Mesothelial cell of epicardium (in vitro differentiated cells): ENCODE measurements at regions not wholly inside any gene's neighbourhood (a gene's known extent, or its start where the extent isn't known, plus 50 kb on each side); places are given as distances from the start of the nearest gene placed in this dataset.
"Not testable (repeated sequence)": the region's sequence is repeated elsewhere in the genome, so short reads cannot be mapped to it uniquely, and the experiment has no call there.

Source experiments
- DNase-seq, 2 experiments: peaks; one replicate each; pipeline ENCODE4 v3.0.0; 2021; ENCODE audit warnings: low spot score in 2 of 2; ENCODE audit not compliant: unreplicated experiment in 2 of 2
- H3K27ac Mint-ChIP-seq: 2 replicates; pipeline ENCODE4 v1.8.0; 2021; ENCODE audit warnings: mixed read lengths
- H3K27me3 Mint-ChIP-seq: 2 replicates; pipeline ENCODE4 v1.8.0; 2021; ENCODE audit warnings: low read depth, mixed read lengths
- H3K36me3 Mint-ChIP-seq: 2 replicates; pipeline ENCODE4 v1.8.0; 2021; ENCODE audit warnings: mixed read lengths
- H3K4me1 Mint-ChIP-seq: 2 replicates; pipeline ENCODE4 v1.8.0; 2021; ENCODE audit warnings: mixed read lengths
- H3K4me3 Mint-ChIP-seq: 2 replicates; pipeline ENCODE4 v1.8.0; 2021; ENCODE audit warnings: mild to moderate bottlenecking, moderate library complexity, mixed read lengths
- H3K9me3 Mint-ChIP-seq: 2 replicates; pipeline ENCODE4 v1.8.0; 2021; ENCODE audit warnings: mixed read lengths
- TF ChIP-seq, protein P1 (sequence below): fragments of 200-600 bp; sonication (generic); IDR thresholded peaks from one replicate; pipeline ENCODE4 v1.5.0; 2021; ENCODE audit warnings: antibody characterized with exemption; ENCODE audit not compliant: unreplicated experiment

DNA sequence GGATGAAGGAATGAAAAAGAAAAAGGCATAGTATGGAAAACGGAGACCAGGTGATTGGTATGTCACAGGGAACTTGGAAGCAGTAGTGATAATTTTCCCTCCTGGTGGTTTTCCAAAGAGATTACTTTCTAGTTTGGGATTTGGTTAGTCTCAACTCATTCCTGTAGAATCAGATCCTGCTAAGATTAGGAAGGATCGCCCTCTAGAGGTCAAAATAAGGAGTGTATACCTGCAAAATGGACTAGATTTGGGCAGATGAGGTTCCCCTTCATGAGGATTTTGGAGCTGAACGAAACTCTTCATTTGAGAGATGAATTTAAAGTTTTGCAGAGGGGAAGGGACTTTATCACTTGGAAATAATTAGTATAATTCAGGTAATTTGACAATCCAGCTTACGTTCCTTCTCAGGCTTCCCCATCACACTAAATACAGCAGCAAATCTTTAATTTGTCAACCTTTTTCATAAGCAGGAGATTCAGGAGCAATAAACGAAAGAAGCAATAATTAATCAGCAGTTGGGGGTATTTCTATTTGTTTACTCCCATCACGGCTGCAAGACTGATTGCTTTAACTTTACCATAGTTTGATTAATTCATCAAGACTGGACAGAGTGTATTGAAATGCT is 65.2 kb downstream of the CCDC195 start:
- no peak overlapping the region for H3K27ac Mint-ChIP-seq
- H3K4me1 Mint-ChIP-seq = peaks cover 5% of the 10 kb centered on the region
- DNase-seq = no peak
- no peak overlapping the region for H3K4me3 Mint-ChIP-seq
- TF ChIP-seq, protein P1, sequence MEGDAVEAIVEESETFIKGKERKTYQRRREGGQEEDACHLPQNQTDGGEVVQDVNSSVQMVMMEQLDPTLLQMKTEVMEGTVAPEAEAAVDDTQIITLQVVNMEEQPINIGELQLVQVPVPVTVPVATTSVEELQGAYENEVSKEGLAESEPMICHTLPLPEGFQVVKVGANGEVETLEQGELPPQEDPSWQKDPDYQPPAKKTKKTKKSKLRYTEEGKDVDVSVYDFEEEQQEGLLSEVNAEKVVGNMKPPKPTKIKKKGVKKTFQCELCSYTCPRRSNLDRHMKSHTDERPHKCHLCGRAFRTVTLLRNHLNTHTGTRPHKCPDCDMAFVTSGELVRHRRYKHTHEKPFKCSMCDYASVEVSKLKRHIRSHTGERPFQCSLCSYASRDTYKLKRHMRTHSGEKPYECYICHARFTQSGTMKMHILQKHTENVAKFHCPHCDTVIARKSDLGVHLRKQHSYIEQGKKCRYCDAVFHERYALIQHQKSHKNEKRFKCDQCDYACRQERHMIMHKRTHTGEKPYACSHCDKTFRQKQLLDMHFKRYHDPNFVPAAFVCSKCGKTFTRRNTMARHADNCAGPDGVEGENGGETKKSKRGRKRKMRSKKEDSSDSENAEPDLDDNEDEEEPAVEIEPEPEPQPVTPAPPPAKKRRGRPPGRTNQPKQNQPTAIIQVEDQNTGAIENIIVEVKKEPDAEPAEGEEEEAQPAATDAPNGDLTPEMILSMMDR = peak; percentile 65
- H3K27me3 Mint-ChIP-seq = peaks cover 6% of the 10 kb centered on the region
- H3K9me3 Mint-ChIP-seq = peaks cover 5% of the 10 kb centered on the region
- peaks cover 3% of the 10 kb centered on the region for H3K36me3 Mint-ChIP-seq

DNA sequence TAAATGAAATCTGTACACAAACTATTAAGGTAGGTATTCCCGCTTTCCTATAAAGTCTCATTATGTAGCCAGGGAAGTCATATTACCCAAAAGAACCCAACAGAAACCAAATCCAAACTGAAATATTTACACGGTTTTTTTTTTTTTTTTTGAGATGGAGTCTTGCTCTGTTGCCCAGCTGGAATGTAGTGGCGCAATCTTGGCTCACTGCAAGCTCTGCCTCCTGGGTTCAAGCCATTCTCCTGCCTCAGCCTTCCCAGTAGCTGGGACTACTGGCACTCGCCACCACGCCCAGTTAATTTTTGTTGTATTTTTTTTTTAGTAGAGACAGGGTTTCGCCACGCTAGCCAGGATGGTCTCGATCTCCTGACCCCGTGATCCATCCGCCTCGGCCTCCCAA is 62.5 kb upstream of the CUL3 start:
- H3K36me3 Mint-ChIP-seq, H3K27me3 Mint-ChIP-seq, H3K9me3 Mint-ChIP-seq: not testable (repeated sequence)

DNA sequence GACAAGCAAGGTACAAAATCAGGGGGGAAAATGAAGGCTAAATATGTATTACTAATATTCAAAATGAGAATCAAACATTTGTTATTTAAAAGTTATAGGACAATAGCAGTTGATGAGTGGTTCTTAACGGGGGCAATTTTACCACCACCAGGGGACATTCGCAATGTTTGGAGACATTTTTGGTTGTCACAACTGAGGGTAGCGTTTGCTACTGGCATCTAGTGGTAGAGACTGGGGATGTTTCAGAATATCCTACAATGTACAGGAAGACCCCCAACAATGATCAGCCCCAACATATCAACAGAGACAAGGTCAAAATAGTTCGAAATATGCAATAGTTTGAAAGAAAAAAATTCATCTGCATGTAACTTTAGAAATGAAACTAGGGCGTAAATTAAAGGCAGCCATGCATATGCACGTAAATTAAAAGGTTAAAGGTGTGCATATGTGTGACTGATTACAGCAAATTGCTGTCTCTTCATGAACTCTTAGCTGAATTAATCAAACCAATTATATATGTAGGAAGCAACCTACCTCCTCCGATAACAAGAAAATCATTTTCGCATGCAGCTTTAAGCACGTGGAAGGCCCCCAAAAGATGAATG is 61.2 kb upstream of the CUL3 start:
- H3K4me1 Mint-ChIP-seq = peaks cover 5% of the 10 kb centered on the region
- no peaks in the 10 kb centered on the region for H3K36me3 Mint-ChIP-seq
- TF ChIP-seq, protein P1 = peak; percentile 34
- H3K4me3 Mint-ChIP-seq = no peak overlapping the region
- H3K27ac Mint-ChIP-seq = no peak overlapping the region
- H3K9me3 Mint-ChIP-seq = no peaks in the 10 kb centered on the region
- peaks cover 9% of the 10 kb centered on the region for H3K27me3 Mint-ChIP-seq
- no peak for DNase-seq

More for the DNA sequence above, 62.5 kb upstream of the CUL3 start:
- H3K27ac Mint-ChIP-seq, H3K4me1 Mint-ChIP-seq, H3K4me3 Mint-ChIP-seq, DNase-seq: not testable (repeated sequence)

DNA sequence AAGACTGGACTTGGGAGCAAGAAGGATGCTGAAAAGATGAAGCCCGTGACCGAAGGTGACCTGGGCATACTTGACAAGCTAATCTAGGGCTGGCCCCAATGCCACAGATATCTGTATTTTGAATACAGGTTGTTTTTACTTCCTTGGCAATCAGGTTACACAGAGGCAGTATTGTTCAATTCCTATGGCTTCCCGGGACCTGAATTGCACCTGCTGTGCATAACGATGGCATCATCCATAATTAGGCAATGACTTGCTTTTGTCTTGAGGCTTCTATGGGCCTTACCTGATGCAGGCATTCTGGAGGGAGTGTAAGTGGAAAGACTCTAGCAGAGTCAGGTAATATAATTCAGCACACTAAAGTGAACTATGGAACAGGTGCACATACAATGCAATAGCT is 60.6 kb upstream of the CUL3 start:
- Mint-ChIP-seq H3K36me3 (no peaks in the 10 kb centered on the region), H3K27me3 (peaks cover 6% of the 10 kb centered on the region), H3K27ac (no peak overlapping the region), H3K9me3 (no peaks in the 10 kb centered on the region), H3K4me3 (no peak overlapping the region), H3K4me1 (peaks cover 5% of the 10 kb centered on the region)
- TF ChIP-seq, protein P1 = no peak
- DNase-seq = no peak

DNA sequence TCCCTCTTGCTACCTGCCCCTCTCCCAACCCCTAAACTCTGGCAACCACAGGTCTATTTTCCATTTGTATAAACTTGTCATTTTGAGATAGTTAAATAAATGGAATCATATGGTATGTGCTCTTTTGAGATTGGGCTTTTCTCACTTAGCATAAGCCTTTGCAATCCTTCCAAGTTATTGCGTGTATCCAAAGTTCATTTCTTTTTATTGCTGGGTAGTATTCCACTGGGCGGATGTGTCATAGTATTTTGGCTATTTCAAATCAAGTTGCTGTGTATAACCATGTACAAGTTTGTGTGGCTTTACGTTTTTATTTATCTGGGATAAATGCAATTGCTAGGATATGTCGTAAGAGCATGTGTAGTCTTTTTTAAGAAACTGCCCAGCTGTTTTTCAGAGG is 55.5 kb upstream of the CUL3 start:
- Mint-ChIP-seq H3K9me3 (peaks cover 5% of the 10 kb centered on the region), H3K4me1 (no peaks in the 10 kb centered on the region), H3K27me3 (peaks cover 4% of the 10 kb centered on the region), H3K4me3 (no peak overlapping the region), H3K27ac (no peak overlapping the region), H3K36me3 (no peaks in the 10 kb centered on the region)
- TF ChIP-seq, protein P1 = no peak
- no peak for DNase-seq

DNA sequence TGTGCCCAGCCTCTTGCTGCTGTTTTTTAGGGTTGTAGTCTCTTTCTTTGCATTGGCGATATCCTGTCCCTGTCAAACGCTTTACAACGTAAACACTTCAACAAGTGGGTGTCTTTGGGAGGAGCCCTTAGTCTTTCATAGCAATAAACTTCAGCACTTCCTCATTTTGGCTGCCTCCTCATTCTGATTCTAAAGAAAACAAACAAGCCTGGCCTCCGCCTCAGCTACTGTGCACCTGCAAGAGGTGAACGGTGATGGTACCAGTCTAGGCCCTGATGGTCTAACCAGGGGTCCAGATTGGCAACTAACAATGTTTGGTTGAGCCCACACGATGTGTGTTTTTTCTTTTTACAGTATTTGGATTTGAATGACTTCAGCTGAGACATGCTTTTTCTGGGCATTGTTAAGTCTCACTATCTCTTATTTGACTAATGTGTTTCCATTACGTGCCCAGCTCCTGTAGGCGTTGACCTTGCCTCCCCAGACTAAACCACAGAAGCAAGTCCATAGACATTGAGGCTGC is 53.2 kb upstream of the CUL3 start:
- Mint-ChIP-seq H3K4me3 (no peak overlapping the region), H3K4me1 (no peaks in the 10 kb centered on the region), H3K27ac (no peak overlapping the region), H3K27me3 (peaks cover 4% of the 10 kb centered on the region), H3K9me3 (peaks cover 5% of the 10 kb centered on the region), H3K36me3 (no peaks in the 10 kb centered on the region)
- DNase-seq = no peak
- TF ChIP-seq, protein P1 = no peak
